Hematopoietic multipotent progenitor cell treated with erythropoietin and hydrocortisone succinate and interleukin-3 and kit ligand, for 8 days (in vitro differentiated cells): ENCODE measurements at regions not wholly inside any gene's neighbourhood (a gene's known extent, or its start where the extent isn't known, plus 50 kb on each side); places are given as distances from the start of the nearest gene placed in this dataset.
"Not testable (repeated sequence)": the region's sequence is repeated elsewhere in the genome, so short reads cannot be mapped to it uniquely, and the experiment has no call there.

ENCODE experiments used
- DNase-seq: peaks from one replicate; pipeline ENCODE4 v3.0.0-alpha.2; 2015

DNA sequence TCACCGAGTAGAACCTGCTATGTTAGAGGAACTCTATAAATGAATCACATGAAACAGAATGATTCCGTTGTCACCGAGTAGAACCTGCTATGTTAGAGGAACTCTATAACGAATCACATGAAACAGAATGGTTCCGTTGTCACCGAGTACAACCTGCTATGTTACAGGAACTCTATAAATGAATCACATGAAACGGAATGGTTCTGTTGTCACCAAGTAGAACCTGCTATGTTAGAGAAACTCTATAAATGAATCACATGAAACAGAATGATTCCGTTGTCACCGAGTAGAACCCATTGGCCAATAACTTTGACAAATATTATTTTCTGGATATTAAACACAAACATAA lies 309.1 kb upstream of the FRG1 start:
- not testable (repeated sequence) for DNase-seq

GRCh38 chr4:189650436-189650835 lies 290.2 kb upstream of the FRG1 start:
- not testable (repeated sequence) for DNase-seq

- DNase-seq, result not testable (repeated sequence)
Measured at GRCh38 chr4:189653130-189653653, 287.5 kb upstream of the FRG1 start.

DNA sequence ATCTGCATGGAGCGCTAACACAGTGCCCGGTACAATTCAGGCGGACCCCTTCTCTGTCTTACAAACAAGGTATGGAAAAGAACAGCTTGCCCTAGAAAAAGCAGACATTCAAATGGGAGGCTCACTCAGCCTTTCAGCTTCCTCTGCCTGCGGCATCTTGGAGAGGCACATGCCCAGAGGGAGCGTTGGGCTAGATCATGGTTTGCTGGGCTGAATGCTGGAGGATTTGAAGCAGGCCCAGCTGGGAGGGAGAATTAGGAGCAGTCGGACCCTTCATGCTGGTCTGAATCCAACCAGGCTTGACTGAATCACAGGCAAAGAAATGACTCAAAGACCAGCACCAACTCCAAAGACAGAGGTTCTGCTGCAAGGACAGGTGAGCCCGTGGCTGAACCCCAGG lies 286.7 kb upstream of the FRG1 start:
- not testable (repeated sequence) for DNase-seq

- not testable (repeated sequence) for DNase-seq
Measured at GRCh38 chr4:189654396-189654795, 286.3 kb upstream of the FRG1 start.

DNA sequence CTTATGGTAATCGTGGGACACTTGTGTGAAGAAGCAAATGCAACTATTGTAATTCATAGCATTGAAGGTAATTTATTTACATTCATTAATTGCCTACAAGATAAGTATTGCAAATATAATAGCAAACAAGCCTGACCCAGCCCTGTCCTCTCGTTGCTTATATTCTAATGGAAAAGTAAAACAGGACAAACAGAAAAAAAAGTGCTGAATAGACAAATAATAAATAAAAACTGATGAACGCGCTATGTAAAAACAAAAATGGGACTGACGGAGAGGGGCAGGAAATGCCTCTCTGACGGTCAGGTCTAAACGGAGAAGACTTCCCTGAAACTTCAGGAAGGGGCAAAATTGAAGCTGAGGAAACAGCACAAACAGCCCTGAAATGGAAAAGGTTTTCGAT lies 284.9 kb upstream of the FRG1 start:
- not testable (repeated sequence) for DNase-seq

DNA sequence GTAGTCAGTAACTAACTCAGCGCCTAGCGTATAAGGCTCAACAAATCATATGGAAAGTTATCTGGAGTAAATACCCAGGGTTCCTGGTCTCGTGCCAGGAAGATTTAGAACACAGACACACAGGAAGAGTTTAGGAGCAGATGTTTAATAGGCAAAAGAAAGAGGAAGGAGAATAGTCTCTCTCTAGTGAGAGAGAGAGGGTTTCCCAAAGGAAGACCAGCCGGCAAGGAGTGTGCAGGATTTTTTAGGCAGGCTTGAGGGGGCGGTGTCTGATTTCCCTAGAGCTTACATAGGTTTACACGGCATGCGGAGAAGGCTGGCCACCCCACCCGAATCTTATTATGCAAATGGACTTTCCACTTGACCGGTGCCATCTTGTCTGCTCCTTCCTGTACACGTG lies 284.0 kb upstream of the FRG1 start:
- peak; percentile 2 for DNase-seq

DNA sequence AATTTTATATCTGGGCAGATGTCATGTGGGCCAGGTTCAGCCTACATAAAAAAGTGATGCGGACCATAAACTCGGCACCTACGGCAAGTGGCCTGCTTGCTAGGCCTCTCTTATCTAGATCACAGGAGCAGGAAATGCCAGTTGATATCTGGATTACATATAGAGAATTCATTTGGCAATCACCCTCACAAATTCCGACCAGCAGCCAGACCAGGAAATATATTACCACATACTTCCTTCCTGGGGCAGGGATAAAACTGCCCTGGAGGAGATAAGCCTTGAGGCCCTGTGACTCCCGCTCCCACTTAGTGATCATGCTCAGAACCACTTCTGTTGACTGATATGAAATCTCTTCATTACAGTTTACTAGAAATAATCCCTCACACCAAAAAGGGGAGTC lies 282.4 kb upstream of the FRG1 start:
- DNase-seq, result peak; percentile 13

DNA sequence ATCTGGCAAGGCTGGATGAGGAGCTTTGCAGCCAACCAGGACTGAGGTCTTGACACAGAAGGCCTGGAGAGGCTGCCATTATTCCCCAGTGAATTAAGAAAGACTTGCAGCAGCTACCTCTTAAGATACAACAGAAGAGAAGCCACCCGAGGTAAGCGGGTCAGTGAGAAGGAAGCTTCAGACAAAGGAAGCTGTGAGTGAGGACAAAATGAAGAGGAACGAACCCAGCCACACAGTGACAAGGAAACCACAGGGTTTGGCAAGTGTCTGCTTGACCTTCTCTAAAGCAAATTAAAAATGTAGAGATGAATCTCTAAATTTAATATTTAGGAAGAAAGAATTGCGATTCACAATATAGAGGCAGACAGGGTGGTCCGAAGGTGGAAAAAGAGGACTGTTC lies 281.8 kb upstream of the FRG1 start:
- not testable (repeated sequence) for DNase-seq

GRCh38 chr4:189659287-189659686 lies 281.4 kb upstream of the FRG1 start:
- DNase-seq, result no peak

GRCh38 chr4:189660722-189661360 lies 279.8 kb upstream of the FRG1 start:
- no peak for DNase-seq

DNA sequence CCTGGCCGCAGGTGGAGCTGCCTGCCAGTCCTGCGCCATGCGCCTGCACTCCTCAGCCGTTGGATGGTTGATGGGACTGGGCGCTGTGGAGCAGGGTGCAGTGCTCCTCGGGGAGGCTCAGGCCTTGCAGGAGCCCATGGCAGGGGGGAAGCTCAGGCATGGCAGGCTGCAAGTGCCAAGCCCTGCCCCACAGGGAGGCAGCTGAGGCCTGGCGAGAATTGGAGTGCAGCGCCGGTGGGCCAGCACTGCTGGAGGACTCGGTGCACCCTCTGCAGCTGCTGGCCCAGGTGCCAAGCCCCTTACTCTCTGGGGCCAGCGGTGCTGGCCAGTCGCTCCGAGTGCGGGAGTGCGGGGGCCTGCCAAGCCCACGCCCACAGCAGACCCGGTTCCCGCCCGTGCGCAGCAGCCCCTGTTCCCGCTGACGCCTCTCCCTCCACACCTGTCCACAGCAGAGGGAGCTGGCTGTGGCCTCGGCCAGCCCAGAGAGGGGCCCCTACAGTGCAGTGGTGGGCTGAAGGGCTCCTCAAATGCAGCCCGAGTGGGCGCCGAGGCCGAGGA lies 275.9 kb upstream of the FRG1 start:
- no peak for DNase-seq

GRCh38 chr4:189665712-189666305 lies 274.9 kb upstream of the FRG1 start:
- not testable (repeated sequence) for DNase-seq

DNA sequence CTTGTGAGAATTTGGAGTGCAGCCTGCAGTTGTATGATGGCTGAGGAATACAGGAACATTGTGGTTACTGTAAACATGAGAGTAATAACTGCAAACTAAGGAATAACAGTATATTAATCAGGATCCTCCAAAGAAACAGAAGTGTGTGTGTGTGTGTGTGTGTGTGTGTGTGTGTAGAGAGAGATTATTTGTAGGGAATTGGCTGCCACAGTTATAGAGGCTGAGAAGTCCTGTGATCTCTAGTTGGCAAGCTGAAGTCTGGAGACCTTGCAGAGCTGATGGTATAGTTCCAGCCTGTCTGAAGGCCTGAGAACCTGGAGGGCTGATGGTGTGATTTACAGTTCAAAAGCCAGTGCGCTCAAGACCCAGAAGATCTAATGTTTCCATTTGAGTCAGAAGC lies 273.3 kb upstream of the FRG1 start:
- not testable (repeated sequence) for DNase-seq

- not testable (repeated sequence) for DNase-seq
Measured at GRCh38 chr4:189697675-189698245, 242.9 kb upstream of the FRG1 start.

- not testable (repeated sequence) for DNase-seq
Measured at GRCh38 chr4:189703000-189703399, 237.7 kb upstream of the FRG1 start.

GRCh38 chr4:189706821-189707220 lies 233.9 kb upstream of the FRG1 start:
- DNase-seq, result not testable (repeated sequence)

DNA sequence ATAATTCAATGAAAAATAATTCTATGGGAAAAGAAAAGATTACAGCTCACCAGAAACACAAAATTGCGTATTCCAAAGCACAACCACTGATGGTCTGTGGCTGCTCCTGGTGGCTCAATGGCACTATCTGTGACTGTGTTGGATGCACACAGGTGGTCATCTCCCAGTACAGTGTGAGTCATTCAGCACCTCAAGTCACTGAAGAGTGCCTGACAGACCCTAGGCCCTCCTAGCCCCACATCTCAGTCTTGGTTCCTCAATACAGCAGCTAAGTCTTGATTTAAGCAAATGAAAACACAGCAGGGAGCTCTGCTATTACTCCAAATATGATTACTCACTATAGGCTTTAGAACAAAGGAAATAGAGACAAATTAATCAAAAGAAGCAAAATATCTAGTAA lies 233.4 kb upstream of the FRG1 start:
- not testable (repeated sequence) for DNase-seq

GRCh38 chr4:189711956-189712355 lies 228.7 kb upstream of the FRG1 start:
- not testable (repeated sequence) for DNase-seq

DNA sequence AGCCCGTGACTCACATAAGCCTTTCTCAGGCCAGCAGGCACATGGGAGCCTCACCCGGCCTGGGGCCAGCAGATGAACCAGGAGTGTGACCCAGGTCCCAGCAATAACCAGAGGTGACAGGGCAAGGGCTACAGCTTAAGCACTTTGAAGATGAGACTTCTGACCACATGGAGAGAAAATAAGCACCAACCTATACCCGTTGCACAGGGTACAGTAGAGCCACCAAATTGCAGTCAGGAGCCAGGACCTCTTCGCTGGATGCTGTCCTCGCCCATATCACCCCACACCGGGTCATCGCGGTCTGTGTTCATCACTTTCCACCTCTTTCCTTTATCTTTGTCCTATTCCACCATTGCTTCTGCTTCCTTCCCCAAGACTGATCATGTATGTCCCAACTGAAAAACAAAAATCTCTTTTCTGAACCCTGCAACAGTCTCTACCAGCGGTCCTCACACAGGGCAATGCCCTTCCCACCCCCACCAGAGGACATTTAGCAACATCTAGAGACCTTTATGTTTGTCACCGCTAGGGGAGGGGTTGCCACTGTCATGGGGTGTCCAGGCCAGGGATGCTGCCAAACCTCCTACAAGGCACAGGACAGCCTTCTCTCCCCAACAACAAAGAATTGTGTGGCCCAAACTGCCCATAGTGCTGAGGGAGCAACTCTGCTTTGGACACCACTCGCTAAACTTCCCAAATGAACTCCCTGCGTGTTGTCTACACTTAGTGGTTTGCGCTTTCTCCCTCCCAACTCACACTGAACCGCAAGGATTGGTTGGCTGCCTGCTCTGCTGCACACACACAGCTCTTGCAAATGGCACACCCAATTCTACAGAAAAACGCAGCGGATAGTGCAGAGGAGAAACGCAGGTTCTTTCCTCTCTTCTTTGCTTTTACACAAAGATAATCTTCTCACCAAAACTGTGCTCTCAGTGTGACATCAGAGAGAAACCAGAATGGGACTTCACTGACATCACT lies 219.4 kb upstream of the FRG1 start:
- DNase-seq, result not testable (repeated sequence)

- not testable (repeated sequence) for DNase-seq
Measured at GRCh38 chr4:189722324-189723003, 218.2 kb upstream of the FRG1 start.
